HepG2 (cell line): ENCODE measurements at regions not wholly inside any gene's neighbourhood (a gene's known extent, or its start where the extent isn't known, plus 50 kb on each side); places are given as distances from the start of the nearest gene placed in this dataset.

Source experiments
- ATAC-seq: fragments of 200-7000 bp; cut with Tn5 transposase; 3 replicates; pipeline ENCODE4 v1.9.1; 2020; ENCODE audit warnings: mild to moderate bottlenecking, moderate library complexity
- BruUV-seq: library from RNA; stranded (reverse); fragments of 400-500 nt; replicated peaks from 2 replicates; lab custom pipeline; 2021; lab: Mats Ljungman, UMichigan
- CTCF ChIA-PET: fragments of 300-600 bp; formaldehyde crosslinking; extraction: SDS; loops from one replicate; lab custom pipeline; 2021; ENCODE audit warnings: low total read pairs, inconsistent platforms, low intra/inter-chr PET ratio; lab: Yijun Ruan, JAX
- POLR2A ChIA-PET: fragments of 350-600 bp; sonication (Branson Sonifier 250); formaldehyde crosslinking; loops from one replicate; lab custom pipeline; 2020; ENCODE audit warnings: antibody characterized with exemption, inconsistent platforms; lab: Yijun Ruan, JAX
- DNase-seq: peaks from one replicate; pipeline ENCODE4 v3.0.0-alpha.2; 2015; ENCODE audit warnings: low spot score
- FAIRE-seq: peaks from 3 replicates; lab custom pipeline; 2011; peaks lifted over from hg19 to GRCh38; lab: Jason Lieb, UNC
- H2AFZ ChIP-seq: one replicate; pipeline ENCODE4 v1.6.1; 2011; ENCODE audit warnings: low read length, inconsistent platforms
- H3K27ac ChIP-seq: fragments of 300-600 bp; 3 replicates; pipeline ENCODE4 v1.8.0; 2011; ENCODE audit warnings: mixed run types, mild to moderate bottlenecking, mixed read lengths, low read length, inconsistent platforms; ENCODE audit not compliant: insufficient read depth; ENCODE audit errors: extremely low read length
- H3K27me3 ChIP-seq, 2 experiments: fragments of 200-600 bp in 1 of 2; 2 replicates in 1 of 2; 3 replicates in 1 of 2; pipeline versions ENCODE4 v1.6.0 to v1.8.0; 2011; ENCODE audit warnings: low read length in 2 of 2, mild to moderate bottlenecking in 2 of 2, moderate library complexity in 2 of 2, inconsistent platforms in 1 of 2; ENCODE audit not compliant: insufficient read depth in 2 of 2, control insufficient read depth in 1 of 2
- H3K36me3 ChIP-seq, 2 experiments: fragments of 200-600 bp in 1 of 2; replicated peaks in 1 of 2; 2 replicates in 1 of 2; 3 replicates in 1 of 2; pipeline versions ENCODE4 v1.5.1 to v1.8.0; 2011; ENCODE audit warnings: low read length in 2 of 2, inconsistent platforms in 1 of 2; ENCODE audit not compliant: insufficient read depth in 2 of 2, control insufficient read depth in 1 of 2
- H3K4me1 ChIP-seq: 2 replicates; pipeline ENCODE4 v1.5.1; 2012; ENCODE audit warnings: low read length, inconsistent platforms; ENCODE audit not compliant: insufficient read depth
- H3K4me2 ChIP-seq: 2 replicates; pipeline ENCODE4 v1.6.0; 2011; ENCODE audit warnings: low read depth, low read length, inconsistent platforms
- H3K4me3 ChIP-seq, 3 experiments: fragments of 200-600 bp in 1 of 3; sonication (generic), shearing (Covaris generic) in 1 of 3; replicated peaks in 1 of 3; 2 replicates each; pipeline ENCODE4 v1.5.1; 2011 to 2016; ENCODE audit warnings: low read length in 3 of 3, inconsistent platforms in 2 of 3, low read depth in 2 of 3, mild to moderate bottlenecking in 2 of 3, control low read depth in 1 of 3, mixed read lengths in 1 of 3; ENCODE audit not compliant: insufficient read depth in 1 of 3
- H3K79me2 ChIP-seq: one replicate; pipeline ENCODE4 v1.6.1; 2011; ENCODE audit warnings: low read length, inconsistent platforms; ENCODE audit not compliant: insufficient read depth
- H3K9ac ChIP-seq: 2 replicates; pipeline ENCODE4 v1.6.0; 2011; ENCODE audit warnings: mild to moderate bottlenecking, low read depth, low read length, inconsistent platforms; ENCODE audit not compliant: insufficient read depth
- H3K9me3 ChIP-seq: 2 replicates; pipeline ENCODE4 v1.5.1; 2012; ENCODE audit warnings: mild to moderate bottlenecking, low read length
- H4K20me1 ChIP-seq: 2 replicates; pipeline ENCODE4 v1.6.0; 2011; ENCODE audit warnings: inconsistent platforms, mild to moderate bottlenecking, low read length, moderate library complexity; ENCODE audit not compliant: insufficient read depth
- DMTF1 ChIP-seq: sonication (generic); formaldehyde crosslinking; IDR thresholded peaks from 2 replicates; pipeline ENCODE4 v1.4.0; 2020; ENCODE audit warnings: mild to moderate bottlenecking, missing genetic modification reagents
- DR1 ChIP-seq: sonication (generic); formaldehyde crosslinking; IDR thresholded peaks from 2 replicates; pipeline ENCODE4 v1.8.0; 2021; ENCODE audit warnings: mild to moderate bottlenecking, missing genetic modification reagents, inconsistent platforms
- PLRG1 ChIP-seq: fragments of 450-650 bp; conservative IDR thresholded peaks from 2 replicates; pipeline ENCODE4 v1.6.1; 2016
- POLR2AphosphoS2 ChIP-seq: IDR thresholded peaks from 2 replicates; pipeline ENCODE4 v1.6.1; 2011; ENCODE audit warnings: low read depth, low read length, improper control_type of control experiment
- SATB2 ChIP-seq: sonication (generic); formaldehyde crosslinking; IDR thresholded peaks from 2 replicates; pipeline ENCODE4 v1.5.0; 2020; ENCODE audit warnings: missing genetic modification reagents
- XRCC5 ChIP-seq: fragments of 200-400 bp; formaldehyde crosslinking; optimal IDR thresholded peaks from 2 replicates; pipeline ENCODE3; 2017; ENCODE audit warnings: mild to moderate bottlenecking, low read length
- ZNF382 ChIP-seq: sonication (generic); formaldehyde crosslinking; IDR thresholded peaks from 2 replicates; pipeline ENCODE4 v1.5.0; 2020; ENCODE audit warnings: missing genetic modification reagents, mild to moderate bottlenecking, borderline replicate concordance
- ZNF431 ChIP-seq: sonication (generic); formaldehyde crosslinking; IDR thresholded peaks from 2 replicates; pipeline ENCODE4 v1.9.0; 2022; ENCODE audit warnings: missing genetic modification reagents, low read depth, mild to moderate bottlenecking, borderline replicate concordance
- ZNF564 ChIP-seq: sonication (generic); formaldehyde crosslinking; IDR thresholded peaks from 2 replicates; pipeline ENCODE4 v1.8.1; 2023; ENCODE audit warnings: mild to moderate bottlenecking, missing genetic modification reagents
- WGBS: methylation state at CpG from one replicate; pipeline ENCODE4 v1.1.6; 2017; ENCODE audit warnings: low lambda C conversion rate; 5-methylcytosine and 5-hydroxymethylcytosine counted together
- in situ Hi-C: cut with HindIII; loops from 2 replicates; pipeline ENCODE4 v1.10.0; 2017; ENCODE audit warnings: low pct_unique_long_range_greater_than_20kb; ENCODE audit not compliant: extremely low pct_ligation_motif_present
- intact Hi-C: fragments of 100-400 bp; cut with micrococcal nuclease; formaldehyde crosslinking; loops from one replicate; pipeline ENCODE4 v1.10.0; 2022; ENCODE audit not compliant: unreplicated experiment
- TF ChIP-seq, protein P1 (sequence below): sonication (generic); formaldehyde crosslinking; IDR thresholded peaks from 2 replicates; pipeline ENCODE4 v1.4.0; 2020; ENCODE audit warnings: missing genetic modification reagents
- TF ChIP-seq, protein P2 (sequence below): IDR thresholded peaks from 2 replicates; pipeline ENCODE4 v1.6.1; 2018; ENCODE audit warnings: missing genetic modification reagents

DNA sequence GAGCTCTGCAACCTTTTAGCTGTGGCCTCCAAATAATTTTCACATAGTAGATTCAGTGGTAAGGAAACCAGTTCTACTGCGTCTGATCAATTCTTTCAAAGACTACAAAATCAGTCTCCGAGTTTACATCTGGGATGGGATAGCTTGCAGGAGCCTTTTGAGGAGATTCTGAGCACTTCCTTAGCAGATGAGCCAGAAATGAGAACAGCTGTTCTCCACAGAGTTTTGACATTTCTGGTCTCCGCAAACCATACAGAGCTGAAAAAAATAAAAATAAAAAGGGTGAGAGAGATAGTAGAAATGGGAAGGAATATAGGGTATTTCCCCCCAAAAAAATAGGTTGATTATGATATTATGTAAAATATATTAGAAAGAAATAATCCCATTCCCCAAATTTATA, 119.3 kb downstream of the LYPLAL1 start (continued):
- TF ChIP-seq DMTF1 = no peak

GRCh38 chr1:219292341-219292740, 118.7 kb downstream of the LYPLAL1 start:
- no peaks in the 10 kb centered on the region for H3K9me3 ChIP-seq
- H3K79me2 ChIP-seq = no peaks in the 10 kb centered on the region
- no peak overlapping the region for H3K4me3 ChIP-seq
- intact Hi-C loops (no loop called here), in situ Hi-C loops (no loop called here)
- no TSS peak for BruUV-seq
- no peak overlapping the region for H3K27ac ChIP-seq
- ChIA-PET CTCF (no interaction called here), POLR2A (no interaction called here)
- FAIRE-seq (no peak), DNase-seq (no peak), ATAC-seq (no peak)
- no peak overlapping the region for H3K4me2 ChIP-seq
- H4K20me1 ChIP-seq = no peaks in the 10 kb centered on the region
- no peaks in the 10 kb centered on the region for H3K27me3 ChIP-seq
- TF ChIP-seq POLR2AphosphoS2 = no peak
- no peak overlapping the region for H2AFZ ChIP-seq
- H3K36me3 ChIP-seq = no peaks in the 10 kb centered on the region
- H3K9ac ChIP-seq = no peak overlapping the region
- no peaks in the 10 kb centered on the region for H3K4me1 ChIP-seq

- no TSS peak for BruUV-seq
- H3K9ac ChIP-seq = no peak overlapping the region
- H4K20me1 ChIP-seq = no peaks in the 10 kb centered on the region
- WGBS = 74% methylated on average over 6 of the region's 6 CpGs
- DNase-seq (no peak), FAIRE-seq (no peak), ATAC-seq (no peak)
- ChIA-PET POLR2A (no interaction called here), CTCF (no interaction called here)
- no peak overlapping the region for H3K4me2 ChIP-seq
- H2AFZ ChIP-seq = no peak overlapping the region
- no peaks in the 10 kb centered on the region for H3K4me1 ChIP-seq
- no peaks in the 10 kb centered on the region for H3K79me2 ChIP-seq
- intact Hi-C loops (no loop called here), in situ Hi-C loops (no loop called here)
- H3K27me3 ChIP-seq = no peaks in the 10 kb centered on the region
- H3K4me3 ChIP-seq = no peak overlapping the region
- H3K9me3 ChIP-seq = no peaks in the 10 kb centered on the region
- H3K36me3 ChIP-seq = no peaks in the 10 kb centered on the region
- no peak overlapping the region for H3K27ac ChIP-seq
- TF ChIP-seq SATB2 (CRISPR knock-in tag) = no peak
- no peak for TF ChIP-seq DR1 (CRISPR knock-in tag)
- no peak for TF ChIP-seq XRCC5
- TF ChIP-seq, protein P1, sequence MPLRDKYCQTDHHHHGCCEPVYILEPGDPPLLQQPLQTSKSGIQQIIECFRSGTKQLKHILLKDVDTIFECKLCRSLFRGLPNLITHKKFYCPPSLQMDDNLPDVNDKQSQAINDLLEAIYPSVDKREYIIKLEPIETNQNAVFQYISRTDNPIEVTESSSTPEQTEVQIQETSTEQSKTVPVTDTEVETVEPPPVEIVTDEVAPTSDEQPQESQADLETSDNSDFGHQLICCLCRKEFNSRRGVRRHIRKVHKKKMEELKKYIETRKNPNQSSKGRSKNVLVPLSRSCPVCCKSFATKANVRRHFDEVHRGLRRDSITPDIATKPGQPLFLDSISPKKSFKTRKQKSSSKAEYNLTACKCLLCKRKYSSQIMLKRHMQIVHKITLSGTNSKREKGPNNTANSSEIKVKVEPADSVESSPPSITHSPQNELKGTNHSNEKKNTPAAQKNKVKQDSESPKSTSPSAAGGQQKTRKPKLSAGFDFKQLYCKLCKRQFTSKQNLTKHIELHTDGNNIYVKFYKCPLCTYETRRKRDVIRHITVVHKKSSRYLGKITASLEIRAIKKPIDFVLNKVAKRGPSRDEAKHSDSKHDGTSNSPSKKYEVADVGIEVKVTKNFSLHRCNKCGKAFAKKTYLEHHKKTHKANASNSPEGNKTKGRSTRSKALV = no peak
- TF ChIP-seq PLRG1 = no peak
- TF ChIP-seq ZNF564 (CRISPR knock-in tag) = no peak
- TF ChIP-seq, protein P2, sequence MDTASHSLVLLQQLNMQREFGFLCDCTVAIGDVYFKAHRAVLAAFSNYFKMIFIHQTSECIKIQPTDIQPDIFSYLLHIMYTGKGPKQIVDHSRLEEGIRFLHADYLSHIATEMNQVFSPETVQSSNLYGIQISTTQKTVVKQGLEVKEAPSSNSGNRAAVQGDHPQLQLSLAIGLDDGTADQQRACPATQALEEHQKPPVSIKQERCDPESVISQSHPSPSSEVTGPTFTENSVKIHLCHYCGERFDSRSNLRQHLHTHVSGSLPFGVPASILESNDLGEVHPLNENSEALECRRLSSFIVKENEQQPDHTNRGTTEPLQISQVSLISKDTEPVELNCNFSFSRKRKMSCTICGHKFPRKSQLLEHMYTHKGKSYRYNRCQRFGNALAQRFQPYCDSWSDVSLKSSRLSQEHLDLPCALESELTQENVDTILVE = no peak
- TF ChIP-seq ZNF382 (CRISPR knock-in tag) = no peak
- no peak for TF ChIP-seq ZNF431
These were observed 115.5 kb downstream of the LYPLAL1 start for GRCh38 chr1:219289171-219289570.
